Neural crest cell (in vitro differentiated cells): ENCODE measurements at regions not wholly inside any gene's neighbourhood (a gene's known extent, or its start where the extent isn't known, plus 50 kb on each side); places are given as distances from the start of the nearest gene placed in this dataset.
"Not testable (repeated sequence)": the region's sequence is repeated elsewhere in the genome, so short reads cannot be mapped to it uniquely, and the experiment has no call there.

ENCODE experiments used
- DNase-seq: peaks from one replicate; pipeline ENCODE4 v3.0.0; 2021; ENCODE audit warnings: low read depth, mixed read lengths, low spot score
- H3K27ac Mint-ChIP-seq: one replicate; pipeline ENCODE4 v1.8.0; 2021; ENCODE audit warnings: mild to moderate bottlenecking, mixed read lengths; ENCODE audit not compliant: unreplicated experiment
- H3K27me3 Mint-ChIP-seq: 2 replicates; pipeline ENCODE4 v1.8.0; 2021; ENCODE audit warnings: low read depth, mild to moderate bottlenecking, mixed read lengths
- H3K36me3 Mint-ChIP-seq: 2 replicates; pipeline ENCODE4 v1.8.0; 2021; ENCODE audit warnings: low read depth, mild to moderate bottlenecking, mixed read lengths
- H3K4me1 Mint-ChIP-seq: 2 replicates; pipeline ENCODE4 v1.8.0; 2021; ENCODE audit warnings: mixed read lengths
- H3K4me3 Mint-ChIP-seq: one replicate; pipeline ENCODE4 v1.8.0; 2021; ENCODE audit warnings: mild to moderate bottlenecking, mixed read lengths
- H3K9me3 Mint-ChIP-seq: 2 replicates; pipeline ENCODE4 v1.8.0; 2021; ENCODE audit warnings: mixed read lengths

DNA sequence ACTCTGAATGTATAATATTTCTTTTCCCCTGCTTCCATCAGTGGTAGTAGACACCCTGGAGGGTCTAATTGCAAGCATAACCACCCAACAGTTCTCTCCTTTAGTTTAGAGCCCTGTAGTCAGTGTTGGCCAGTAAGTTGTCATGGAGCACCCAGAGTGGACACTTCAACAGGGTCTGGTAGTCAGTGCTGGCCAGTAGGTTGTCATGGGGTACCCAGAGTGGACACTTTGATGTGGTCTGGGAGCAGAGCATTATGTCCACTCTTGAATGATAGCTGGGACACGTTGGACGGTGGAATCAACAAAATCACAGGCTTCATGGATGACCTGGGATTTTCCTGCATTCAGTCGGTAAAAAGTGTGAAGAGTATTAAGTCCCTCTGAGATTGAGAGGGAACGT, 864.9 kb upstream of the TPTE start:
- H3K4me3 Mint-ChIP-seq, H3K27ac Mint-ChIP-seq: not testable (repeated sequence)

DNA sequence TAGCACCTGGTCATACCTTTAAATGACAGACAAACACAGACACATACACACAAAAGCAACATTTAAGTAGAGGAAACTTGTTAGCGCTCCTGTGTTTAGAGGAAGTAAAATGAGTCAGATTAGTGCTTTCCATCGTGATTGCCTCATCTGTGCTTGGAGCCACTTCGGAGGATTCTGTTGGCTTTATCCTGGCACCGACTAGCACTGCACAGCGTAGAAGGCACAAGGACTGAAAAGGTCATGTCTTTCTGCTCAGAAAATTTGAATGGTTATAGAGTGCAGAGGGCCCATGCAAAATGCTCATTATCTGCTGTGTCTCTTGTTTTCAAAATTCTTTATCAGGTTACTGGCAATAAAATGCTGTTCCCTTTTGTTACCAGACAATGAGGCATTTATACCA, 863.6 kb upstream of the TPTE start:
- not testable (repeated sequence) for DNase-seq, H3K4me1 Mint-ChIP-seq

More for the DNA sequence above, 864.9 kb upstream of the TPTE start:
- H3K4me1 Mint-ChIP-seq, H3K27me3 Mint-ChIP-seq, H3K36me3 Mint-ChIP-seq, DNase-seq: not testable (repeated sequence)
- H3K9me3 Mint-ChIP-seq = peaks cover 21% of the 10 kb centered on the region

DNA sequence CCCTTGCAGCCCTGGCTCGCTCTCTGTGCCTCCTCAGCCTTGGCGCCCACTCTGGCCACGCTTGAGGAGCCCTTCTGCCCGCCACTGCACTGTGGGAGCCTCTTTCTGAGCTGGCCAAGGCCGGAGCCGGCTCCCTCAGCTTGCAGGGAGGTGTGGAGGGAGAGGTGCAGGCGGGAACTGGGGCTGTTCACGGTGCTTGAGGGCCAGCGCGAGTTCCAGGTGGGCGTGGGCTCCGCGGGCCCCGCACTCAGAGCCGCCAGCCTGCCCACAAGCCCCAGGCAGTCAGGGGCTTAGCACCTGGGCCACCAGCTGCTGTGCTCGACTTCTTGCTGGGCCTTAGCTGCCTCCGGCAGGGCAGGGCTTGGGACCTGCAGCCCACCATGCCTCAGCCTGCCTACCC, 861.5 kb upstream of the TPTE start:
- H3K27me3 Mint-ChIP-seq = not testable (repeated sequence)

More for the DNA sequence above, 863.6 kb upstream of the TPTE start:
- H3K36me3 Mint-ChIP-seq, H3K4me3 Mint-ChIP-seq, H3K27me3 Mint-ChIP-seq, H3K27ac Mint-ChIP-seq: not testable (repeated sequence)
- H3K9me3 Mint-ChIP-seq = peaks cover 17% of the 10 kb centered on the region

DNA sequence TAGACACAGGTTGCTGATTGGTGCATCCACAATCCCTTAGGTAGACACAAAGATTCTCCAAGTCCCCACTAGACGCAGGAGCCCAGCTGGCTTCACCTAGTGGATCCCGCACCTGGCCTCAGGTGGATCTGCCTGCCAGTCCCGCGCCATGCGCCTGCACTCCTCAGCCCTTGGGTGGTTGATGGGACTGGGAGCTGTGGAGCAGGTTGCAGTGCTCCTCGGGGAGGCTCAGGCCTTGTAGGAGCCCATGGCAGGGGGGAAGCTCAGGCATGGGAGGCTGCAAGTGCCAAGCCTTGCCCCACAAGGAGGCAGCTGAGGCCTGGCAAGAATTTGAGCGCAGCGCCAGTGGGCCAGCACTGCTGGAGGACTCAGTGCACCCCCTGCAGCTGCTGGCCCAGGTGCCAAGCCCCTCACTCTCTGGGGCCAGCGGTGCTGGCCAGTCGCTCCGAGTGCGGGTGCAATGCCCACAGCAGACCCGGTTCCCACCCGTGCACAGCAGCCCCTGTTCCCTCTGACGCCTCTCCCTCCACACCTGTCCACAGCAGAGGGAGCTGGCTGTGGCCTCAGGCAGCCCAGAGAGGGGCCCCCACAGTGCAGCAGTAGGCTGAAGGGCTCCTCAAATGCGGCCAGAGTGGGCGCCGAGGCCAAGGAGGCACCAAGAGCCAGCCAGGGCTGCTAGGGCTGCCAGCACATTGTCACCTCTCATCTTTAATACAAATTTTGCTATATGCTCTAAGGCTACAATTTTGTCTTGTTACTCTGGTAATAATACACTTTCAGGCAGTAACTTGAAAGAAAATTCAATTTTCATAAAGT, 857.3 kb upstream of the TPTE start:
- not testable (repeated sequence) for H3K36me3 Mint-ChIP-seq, H3K4me3 Mint-ChIP-seq, DNase-seq, H3K27me3 Mint-ChIP-seq, H3K4me1 Mint-ChIP-seq, H3K9me3 Mint-ChIP-seq, H3K27ac Mint-ChIP-seq

More for the DNA sequence above, 861.5 kb upstream of the TPTE start:
- H3K36me3 Mint-ChIP-seq, H3K4me3 Mint-ChIP-seq, H3K27ac Mint-ChIP-seq, H3K4me1 Mint-ChIP-seq, DNase-seq: not testable (repeated sequence)
- peaks cover 15% of the 10 kb centered on the region for H3K9me3 Mint-ChIP-seq

DNA sequence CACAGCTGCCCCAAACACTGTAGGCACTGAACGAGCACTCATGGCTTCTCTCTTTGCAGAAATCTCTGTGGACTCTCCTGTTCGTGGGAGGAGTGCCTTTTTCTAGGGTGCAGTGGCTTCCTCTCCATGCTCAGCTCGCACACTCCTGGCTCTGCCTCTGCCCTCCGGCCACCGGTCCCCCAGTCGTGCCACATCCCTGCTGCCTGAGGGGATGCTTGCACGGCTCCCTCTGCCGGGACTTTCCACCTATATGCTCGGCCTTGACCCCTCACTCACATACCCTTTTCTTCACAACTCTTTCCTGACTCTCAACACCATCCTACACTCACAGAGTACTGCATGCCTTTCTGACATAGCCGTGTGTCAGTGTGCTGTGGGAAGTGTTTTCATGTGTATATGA, 845.6 kb upstream of the TPTE start:
- H3K9me3 Mint-ChIP-seq, H3K4me3 Mint-ChIP-seq, DNase-seq, H3K27ac Mint-ChIP-seq, H3K4me1 Mint-ChIP-seq, H3K27me3 Mint-ChIP-seq, H3K36me3 Mint-ChIP-seq: not testable (repeated sequence)

DNA sequence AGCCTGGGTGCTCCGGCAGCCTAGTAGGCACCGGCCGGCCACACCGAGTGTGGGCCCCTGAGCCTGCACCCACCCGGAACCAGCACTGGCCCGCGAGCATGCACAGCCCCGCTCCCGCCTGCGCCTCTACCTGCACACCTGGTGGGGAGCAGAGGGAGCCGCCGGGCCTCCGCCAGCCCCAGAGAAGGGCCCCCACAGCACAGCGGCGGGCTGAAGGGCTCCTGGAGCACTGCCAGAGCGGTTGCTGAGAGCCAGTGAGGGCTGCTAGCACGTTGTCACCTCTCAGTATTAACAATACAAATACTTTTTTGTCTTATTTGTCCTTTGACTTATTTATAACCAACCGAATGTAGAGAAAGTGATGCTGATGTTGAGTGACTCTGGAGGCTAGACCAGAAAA, 842.4 kb upstream of the TPTE start:
- not testable (repeated sequence) for DNase-seq, H3K36me3 Mint-ChIP-seq, H3K27ac Mint-ChIP-seq, H3K9me3 Mint-ChIP-seq, H3K4me1 Mint-ChIP-seq, H3K27me3 Mint-ChIP-seq, H3K4me3 Mint-ChIP-seq

DNA sequence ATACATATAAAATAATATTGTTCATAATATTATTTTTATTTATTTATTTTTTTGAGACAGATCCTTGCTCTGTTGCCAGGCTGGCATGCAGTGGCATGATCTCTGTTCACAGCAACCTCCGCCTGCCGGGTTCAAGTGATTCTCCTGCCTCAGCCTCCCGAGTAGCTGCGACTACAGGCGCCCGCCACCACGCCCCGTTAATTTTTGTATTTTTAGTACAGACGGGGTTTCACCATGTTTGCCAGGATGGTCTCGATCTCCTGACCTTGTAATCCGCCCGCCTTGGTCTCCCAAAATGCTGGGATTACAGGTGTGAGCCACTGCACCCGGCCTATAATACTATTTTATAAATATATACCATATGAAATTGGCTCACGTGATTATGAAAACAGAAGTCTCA, 832.4 kb upstream of the TPTE start:
- not testable (repeated sequence) for H3K27ac Mint-ChIP-seq, DNase-seq

DNA sequence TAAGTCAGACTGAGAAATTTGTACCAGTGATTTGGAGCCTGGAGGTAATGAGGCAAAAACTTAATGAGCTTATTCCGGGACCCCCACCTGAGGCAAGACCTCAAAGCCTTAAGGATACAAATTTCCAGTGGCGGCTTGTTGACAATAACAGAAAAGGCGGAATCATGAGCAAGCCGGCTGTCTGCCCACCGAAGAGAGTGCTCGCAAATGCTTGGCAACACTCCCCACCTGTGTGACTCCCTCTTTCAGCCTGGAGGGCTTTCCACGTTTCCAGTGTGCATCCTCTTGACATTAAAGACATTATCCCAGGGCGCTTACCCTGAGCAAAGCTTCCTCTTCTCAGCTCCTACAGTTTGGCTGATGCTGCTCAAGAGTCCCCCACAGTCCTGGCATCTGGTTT, 830.4 kb upstream of the TPTE start:
- not testable (repeated sequence) for DNase-seq, H3K4me3 Mint-ChIP-seq, H3K9me3 Mint-ChIP-seq, H3K36me3 Mint-ChIP-seq, H3K27me3 Mint-ChIP-seq, H3K27ac Mint-ChIP-seq, H3K4me1 Mint-ChIP-seq

More for the DNA sequence above, 832.4 kb upstream of the TPTE start:
- not testable (repeated sequence) for H3K27me3 Mint-ChIP-seq, H3K36me3 Mint-ChIP-seq, H3K4me1 Mint-ChIP-seq, H3K9me3 Mint-ChIP-seq, H3K4me3 Mint-ChIP-seq

DNA sequence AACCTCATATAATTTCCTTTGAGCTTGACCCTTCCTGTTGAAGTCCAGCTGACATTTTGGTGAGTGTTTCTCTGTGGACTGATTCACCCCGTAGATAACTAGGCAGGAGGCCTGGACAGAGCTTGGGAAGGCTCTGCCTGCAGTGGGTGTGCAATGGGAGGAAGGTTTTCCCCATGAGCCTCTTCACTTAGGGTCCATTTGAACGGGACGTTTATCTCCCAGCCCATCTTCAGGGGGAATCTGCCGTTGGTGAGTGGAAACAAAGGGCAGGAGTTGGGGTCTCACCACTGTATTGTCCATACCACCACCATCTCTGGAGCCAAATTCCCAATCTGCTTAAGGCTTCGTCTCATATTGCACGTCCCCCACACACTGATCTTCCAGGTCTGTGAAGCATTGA, 825.6 kb upstream of the TPTE start:
- H3K9me3 Mint-ChIP-seq, H3K36me3 Mint-ChIP-seq, H3K4me1 Mint-ChIP-seq, H3K4me3 Mint-ChIP-seq, H3K27ac Mint-ChIP-seq, H3K27me3 Mint-ChIP-seq, DNase-seq: not testable (repeated sequence)

DNA sequence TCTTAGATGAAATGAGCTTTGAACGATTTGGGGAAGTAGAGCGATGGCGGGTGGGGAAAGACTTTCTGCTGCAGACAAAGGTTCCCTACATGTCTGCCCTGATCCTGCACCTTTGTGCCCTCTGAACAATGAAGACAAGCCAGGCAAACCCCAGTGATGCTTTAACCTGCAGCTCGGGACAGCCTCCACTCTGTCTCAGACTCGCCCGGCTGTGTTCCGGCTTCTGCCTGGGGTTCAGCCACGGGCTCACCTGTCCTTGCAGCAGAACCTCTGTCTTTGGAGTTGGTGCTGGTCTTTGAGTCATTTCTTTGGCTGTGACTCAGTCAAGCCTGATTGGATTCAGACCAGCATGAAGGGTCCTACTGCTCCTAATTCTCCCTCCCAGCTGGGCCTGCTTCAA, 823.6 kb upstream of the TPTE start:
- H3K4me3 Mint-ChIP-seq, H3K9me3 Mint-ChIP-seq, H3K36me3 Mint-ChIP-seq, H3K27ac Mint-ChIP-seq, H3K4me1 Mint-ChIP-seq, H3K27me3 Mint-ChIP-seq, DNase-seq: not testable (repeated sequence)

DNA sequence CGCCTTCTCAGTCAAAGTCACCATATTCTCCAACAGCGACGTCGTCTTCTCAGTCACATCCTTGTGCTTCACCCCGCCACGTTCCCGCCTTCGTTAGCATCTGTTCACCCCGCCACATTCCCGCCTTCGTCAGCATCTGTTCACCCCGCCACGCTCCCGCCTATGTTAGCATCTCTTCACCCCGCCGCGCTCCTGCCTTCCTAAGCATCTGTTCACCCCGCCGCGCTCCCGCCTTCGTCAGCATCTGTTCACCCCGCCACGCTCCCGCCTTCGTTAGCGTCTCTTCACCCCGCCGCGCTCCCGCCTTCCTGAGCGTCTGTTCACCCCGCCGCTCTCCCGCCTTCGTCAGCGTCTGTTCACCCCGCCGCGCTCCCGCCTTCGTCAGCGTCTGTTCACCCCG, 816.4 kb upstream of the TPTE start:
- not testable (repeated sequence) for DNase-seq, H3K36me3 Mint-ChIP-seq, H3K9me3 Mint-ChIP-seq, H3K27me3 Mint-ChIP-seq, H3K4me3 Mint-ChIP-seq, H3K4me1 Mint-ChIP-seq, H3K27ac Mint-ChIP-seq

DNA sequence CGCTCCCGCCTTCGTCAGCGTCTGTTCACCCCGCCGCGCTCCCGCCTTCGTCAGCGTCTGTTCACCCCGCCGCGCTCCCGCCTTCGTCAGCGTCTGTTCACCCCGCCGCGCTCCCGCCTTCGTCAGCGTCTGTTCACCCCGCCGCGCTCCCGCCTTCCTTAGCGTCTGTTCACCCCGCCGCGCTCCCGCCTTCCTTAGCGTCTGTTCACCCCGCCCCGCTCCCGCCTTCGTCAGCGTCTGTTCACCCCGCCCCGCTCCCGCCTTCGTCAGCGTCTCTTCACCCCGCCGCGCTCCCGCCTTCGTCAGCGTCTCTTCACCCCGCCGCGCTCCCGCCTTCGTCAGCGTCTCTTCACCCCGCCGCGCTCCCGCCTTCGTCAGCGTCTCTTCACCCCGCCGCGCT, 815.9 kb upstream of the TPTE start:
- not testable (repeated sequence) for H3K9me3 Mint-ChIP-seq, H3K27me3 Mint-ChIP-seq, DNase-seq, H3K36me3 Mint-ChIP-seq, H3K27ac Mint-ChIP-seq, H3K4me3 Mint-ChIP-seq, H3K4me1 Mint-ChIP-seq

DNA sequence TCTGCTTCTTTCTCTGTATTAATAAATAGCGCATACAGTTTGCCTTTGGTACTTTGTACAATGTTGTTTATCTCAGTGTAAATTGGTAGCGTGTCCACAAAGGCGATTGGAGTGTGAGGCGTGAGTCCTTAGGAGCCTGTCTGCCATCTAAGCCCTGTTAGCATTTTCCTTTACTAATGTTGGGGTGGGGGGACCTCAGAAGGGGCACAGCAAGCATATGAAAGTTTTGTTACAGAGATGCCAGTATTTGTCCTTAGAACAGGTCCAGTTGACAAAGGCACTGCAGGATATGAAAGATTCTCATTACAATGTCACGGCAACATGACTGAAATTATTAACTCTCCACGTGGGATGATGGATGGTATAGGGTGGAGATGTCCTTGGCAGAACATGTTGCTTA, 796.8 kb upstream of the TPTE start:
- H3K4me3 Mint-ChIP-seq, H3K27me3 Mint-ChIP-seq, H3K27ac Mint-ChIP-seq, DNase-seq, H3K4me1 Mint-ChIP-seq: not testable (repeated sequence)
- Mint-ChIP-seq H3K9me3 (peaks cover 32% of the 10 kb centered on the region), H3K36me3 (peaks cover 12% of the 10 kb centered on the region)

DNA sequence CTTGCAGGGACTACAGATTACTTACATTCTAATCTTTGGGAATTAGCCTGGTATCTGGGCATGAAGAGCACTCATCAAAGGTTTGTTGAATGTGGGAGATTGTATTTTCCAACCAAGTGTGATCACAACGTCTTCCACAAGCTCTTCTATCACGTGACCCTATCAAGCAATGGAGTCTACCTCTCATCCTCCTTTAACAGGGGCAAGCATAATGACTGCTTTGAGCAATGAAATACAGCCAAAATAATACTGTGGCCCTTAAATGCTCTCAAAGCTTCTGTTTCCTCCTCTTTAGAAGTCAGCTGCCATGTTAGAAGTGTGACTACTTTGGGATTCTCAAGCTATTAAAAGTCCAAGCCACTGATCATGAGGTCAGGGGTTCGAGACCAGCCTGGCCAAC, 794.2 kb upstream of the TPTE start:
- Mint-ChIP-seq H3K36me3 (peaks cover 14% of the 10 kb centered on the region), H3K9me3 (peaks cover 34% of the 10 kb centered on the region)
- not testable (repeated sequence) for H3K27me3 Mint-ChIP-seq, H3K27ac Mint-ChIP-seq, DNase-seq, H3K4me3 Mint-ChIP-seq, H3K4me1 Mint-ChIP-seq
